IMR-90 (cell line): ENCODE measurements at regions not wholly inside any gene's neighbourhood (a gene's known extent, or its start where the extent isn't known, plus 50 kb on each side); places are given as distances from the start of the nearest gene placed in this dataset.

Source experiments
- ATAC-seq: fragments of 200-7000 bp; cut with Tn5 transposase; 2 replicates; pipeline ENCODE4 v1.9.1; 2020; ENCODE audit warnings: low read depth, mild to moderate bottlenecking, moderate library complexity
- BruUV-seq: library from RNA; stranded (reverse); fragments of 400-500 nt; replicated peaks from 2 replicates; lab custom pipeline; 2021; lab: Mats Ljungman, UMichigan
- CTCF ChIA-PET: fragments of 300-600 bp; formaldehyde crosslinking; extraction: SDS; loops from one replicate; lab custom pipeline; 2021; ENCODE audit warnings: antibody characterized with exemption; lab: Yijun Ruan, JAX
- POLR2A ChIA-PET: fragments of 300-600 bp; sonication (Branson Sonifier 250); formaldehyde crosslinking; loops from one replicate; lab custom pipeline; 2022; ENCODE audit warnings: antibody characterized with exemption; ENCODE audit not compliant: unreplicated experiment; lab: Charles Lee
- DNase-seq: peaks from one replicate; pipeline ENCODE4 v3.0.0; 2013
- H2AFZ ChIP-seq: replicated peaks from 2 replicates; pipeline ENCODE3; 2013; ENCODE audit warnings: low read length, mild to moderate bottlenecking; ENCODE audit not compliant: poor library complexity
- H2AK5ac ChIP-seq: 2 replicates; pipeline ENCODE4 v1.6.1; 2013; ENCODE audit warnings: low read depth, low read length, inconsistent platforms
- H2AK9ac ChIP-seq: replicated peaks from 2 replicates; pipeline ENCODE3; 2013; ENCODE audit warnings: mild to moderate bottlenecking, low read depth, low read length, moderate library complexity; ENCODE audit not compliant: poor library complexity
- H2BK120ac ChIP-seq: 2 replicates; pipeline ENCODE4 v1.6.1; 2013; ENCODE audit warnings: low read depth, low read length, inconsistent platforms
- H2BK15ac ChIP-seq: 3 replicates; pipeline ENCODE4 v1.6.1; 2013; ENCODE audit warnings: low read depth, low read length, inconsistent platforms
- H2BK20ac ChIP-seq: 2 replicates; pipeline ENCODE4 v1.6.1; 2013; ENCODE audit warnings: low read depth, mild to moderate bottlenecking, inconsistent platforms, low read length, moderate library complexity
- H2BK5ac ChIP-seq: 2 replicates; pipeline ENCODE4 v1.6.1; 2013; ENCODE audit warnings: mild to moderate bottlenecking, low read depth, low read length, inconsistent platforms; ENCODE audit not compliant: poor library complexity, severe bottlenecking
- H3K14ac ChIP-seq: replicated peaks from 2 replicates; pipeline ENCODE4 v1.6.1; 2013; ENCODE audit warnings: low read depth, low read length, inconsistent platforms
- H3K18ac ChIP-seq: 2 replicates; pipeline ENCODE4 v1.6.1; 2013; ENCODE audit warnings: low read depth, low read length, control low read depth
- H3K23ac ChIP-seq: 2 replicates; pipeline ENCODE4 v1.6.1; 2013; ENCODE audit warnings: low read depth, low read length, inconsistent platforms
- H3K27ac ChIP-seq: 2 replicates; pipeline ENCODE4 v1.5.1; 2013; ENCODE audit warnings: mild to moderate bottlenecking, control low read depth, low read length; ENCODE audit not compliant: insufficient read depth
- H3K27me3 ChIP-seq: 2 replicates; pipeline ENCODE4 v1.6.1; 2013; ENCODE audit warnings: low read length; ENCODE audit not compliant: control insufficient read depth, insufficient read depth
- H3K36me3 ChIP-seq: 2 replicates; pipeline ENCODE4 v1.6.1; 2013; ENCODE audit warnings: low read length, mixed read lengths; ENCODE audit not compliant: control insufficient read depth, insufficient read depth
- H3K4ac ChIP-seq: 2 replicates; pipeline ENCODE4 v1.6.1; 2013; ENCODE audit warnings: low read depth, low read length, inconsistent platforms
- H3K4me1 ChIP-seq: 2 replicates; pipeline ENCODE4 v1.6.1; 2013; ENCODE audit warnings: low read length, mixed read lengths; ENCODE audit not compliant: control insufficient read depth, insufficient read depth
- H3K4me2 ChIP-seq: 2 replicates; pipeline ENCODE4 v1.6.1; 2013; ENCODE audit warnings: low read depth, mild to moderate bottlenecking, control low read depth, low read length, moderate library complexity
- H3K4me3 ChIP-seq: 2 replicates; pipeline ENCODE4 v1.5.1; 2013; ENCODE audit warnings: low read depth, mild to moderate bottlenecking, control low read depth, low read length, moderate library complexity; ENCODE audit not compliant: insufficient read depth
- H3K56ac ChIP-seq: 2 replicates; pipeline ENCODE4 v1.6.1; 2013; ENCODE audit warnings: low read length, inconsistent platforms; ENCODE audit not compliant: insufficient read depth; ENCODE audit errors: extremely low read depth
- H3K79me1 ChIP-seq, 2 experiments: 2 replicates each; pipeline ENCODE4 v1.6.1; 2013; ENCODE audit warnings: low read length in 2 of 2, inconsistent platforms in 1 of 2, low read depth in 1 of 2
- H3K9ac ChIP-seq: 2 replicates; pipeline ENCODE4 v1.6.1; 2013; ENCODE audit warnings: low read depth, low read length, control low read depth
- H3K9me1 ChIP-seq: 2 replicates; pipeline ENCODE4 v1.6.1; 2013; ENCODE audit warnings: low read length, inconsistent platforms; ENCODE audit not compliant: insufficient read depth
- H3K9me3 ChIP-seq: 2 replicates; pipeline ENCODE4 v1.6.1; 2013; ENCODE audit warnings: low read length; ENCODE audit not compliant: control insufficient read depth, insufficient read depth
- H4K20me1 ChIP-seq: 2 replicates; pipeline ENCODE4 v1.6.1; 2013; ENCODE audit warnings: low read length, inconsistent platforms; ENCODE audit not compliant: insufficient read depth
- H4K5ac ChIP-seq: 2 replicates; pipeline ENCODE4 v1.6.1; 2013; ENCODE audit warnings: mild to moderate bottlenecking, low read depth, low read length, control low read depth
- H4K8ac ChIP-seq, 2 experiments: 2 replicates each; pipeline ENCODE4 v1.6.1; 2013; ENCODE audit warnings: low read depth in 2 of 2, low read length in 2 of 2, control low read depth in 1 of 2, inconsistent platforms in 1 of 2
- H4K91ac ChIP-seq: 2 replicates; pipeline ENCODE4 v1.6.1; 2013; ENCODE audit warnings: low read depth, low read length, inconsistent platforms; ENCODE audit not compliant: insufficient read depth
- BHLHE40 ChIP-seq: fragments of 150-350 bp; IDR thresholded peaks from 2 replicates; pipeline ENCODE4 v1.6.1; 2016; ENCODE audit warnings: mild to moderate bottlenecking, low read depth, low read length
- CEBPB ChIP-seq: IDR thresholded peaks from 2 replicates; pipeline ENCODE4 v1.6.1; 2012; ENCODE audit warnings: low read depth, low read length, improper control_type of control experiment
- CHD1 ChIP-seq: IDR thresholded peaks from 2 replicates; pipeline ENCODE4 v1.6.1; 2012; ENCODE audit warnings: low read depth, low read length, improper control_type of control experiment
- CTCF ChIP-seq: conservative IDR thresholded peaks from 2 replicates; pipeline ENCODE4 v1.5.1; 2012; ENCODE audit warnings: mild to moderate bottlenecking, low read depth, low read length, improper control_type of control experiment
- ELK1 ChIP-seq: fragments of 150-350 bp; IDR thresholded peaks from 2 replicates; pipeline ENCODE4 v1.6.1; 2016; ENCODE audit warnings: low read depth, mild to moderate bottlenecking, low read length, moderate library complexity, borderline replicate concordance
- FOS ChIP-seq: fragments of 150-350 bp; IDR thresholded peaks from 2 replicates; pipeline ENCODE4 v1.6.1; 2016; ENCODE audit warnings: low read depth, low read length
- MAFK ChIP-seq: IDR thresholded peaks from 2 replicates; pipeline ENCODE4 v1.6.1; 2012; ENCODE audit warnings: low read depth, low read length, improper control_type of control experiment
- MAZ ChIP-seq: IDR thresholded peaks from 2 replicates; pipeline ENCODE4 v1.6.1; 2012; ENCODE audit warnings: low read depth, mild to moderate bottlenecking, low read length, improper control_type of control experiment, moderate library complexity, borderline replicate concordance
- MXI1 ChIP-seq: IDR thresholded peaks from 2 replicates; pipeline ENCODE4 v1.6.1; 2012; ENCODE audit warnings: low read depth, mild to moderate bottlenecking, low read length, moderate library complexity, borderline replicate concordance
- NFE2L2 ChIP-seq: fragments of 150-350 bp; IDR thresholded peaks from 2 replicates; pipeline ENCODE4 v1.6.1; 2016; ENCODE audit warnings: low read depth, mild to moderate bottlenecking, low read length
- POLR2A ChIP-seq: IDR thresholded peaks from 2 replicates; pipeline ENCODE4 v1.6.1; 2012; ENCODE audit warnings: mild to moderate bottlenecking, low read depth, low read length
- RAD21 ChIP-seq: IDR thresholded peaks from 2 replicates; pipeline ENCODE4 v1.6.1; 2012; ENCODE audit warnings: low read length, improper control_type of control experiment
- RCOR1 ChIP-seq: IDR thresholded peaks from 2 replicates; pipeline ENCODE4 v1.6.1; 2012; ENCODE audit warnings: mild to moderate bottlenecking, low read length, improper control_type of control experiment; ENCODE audit not compliant: insufficient replicate concordance
- RFX5 ChIP-seq: IDR thresholded peaks from 2 replicates; pipeline ENCODE4 v1.8.0; 2012; ENCODE audit warnings: low read depth, mild to moderate bottlenecking, low read length, moderate library complexity
- SMC3 ChIP-seq: fragments of 150-350 bp; IDR thresholded peaks from 2 replicates; pipeline ENCODE4 v1.6.1; 2016; ENCODE audit warnings: low read depth, mild to moderate bottlenecking, antibody characterized with exemption, low read length, moderate library complexity
- USF2 ChIP-seq: fragments of 150-350 bp; IDR thresholded peaks from 2 replicates; pipeline ENCODE4 v1.6.1; 2017; ENCODE audit warnings: mild to moderate bottlenecking, antibody characterized with exemption, low read length, low read depth
- dilution Hi-C: fragments of 300-500 bp; cut with HindIII; formaldehyde crosslinking; loops from one replicate; pipeline ENCODE4 v1.14.3; 2018; ENCODE audit warnings: low sequenced_read_pairs; ENCODE audit not compliant: unreplicated experiment
- in situ Hi-C: fragments of 300-500 bp; cut with MboI; formaldehyde crosslinking; loops from 3 replicates; pipeline ENCODE4 v1.14.3; 2019; ENCODE audit warnings: low sequenced_read_pairs, inconsistent platforms, mixed read lengths
- intact Hi-C: fragments of 100-400 bp; cut with micrococcal nuclease; formaldehyde crosslinking; loops from 2 replicates; pipeline ENCODE4 v1.10.0; 2022

- Histone ChIP-seq H2BK15ac (0 out of 3 replicates have a peak overlapping the region, but pooled peaks have one; percentile 31), H3K9me1 (no peaks in the 10 kb centered on the region), H4K5ac (no peak overlapping the region), H3K36me3 (no peaks in the 10 kb centered on the region), H3K18ac (no peak overlapping the region), H3K4me2 (no peak overlapping the region), H4K20me1 (no peaks in the 10 kb centered on the region), H2AK5ac (no peak overlapping the region), H3K4ac (no peak overlapping the region), H2AFZ (no peak overlapping the region), H3K9ac (no peak overlapping the region), H3K4me1 (peaks cover 8% of the 10 kb centered on the region; the same call in 1 of the 2 replicates), H3K56ac (no peak overlapping the region), H4K91ac (no peak overlapping the region), H3K23ac (no peak overlapping the region), H2BK5ac (no peak overlapping the region), H3K14ac (no peak overlapping the region), H3K27ac (no peak overlapping the region), H3K79me1 (no peaks in the 10 kb centered on the region), H2AK9ac (no peak overlapping the region), H2BK20ac (peak overlapping the region; percentile 90; the same call in 1 of the 2 replicates), H3K27me3 (no peaks in the 10 kb centered on the region), H3K4me3 (no peak overlapping the region), H2BK120ac (no peak overlapping the region), H3K9me3 (peaks cover 4% of the 10 kb centered on the region; the same call in 1 of the 2 replicates), H4K8ac (no peak overlapping the region)
- POLR2A ChIA-PET: no interaction called here
- TF ChIP-seq POLR2A (no peak), RAD21 (no peak), NFE2L2 (no peak), RFX5 (no peak), RCOR1 (no peak), ELK1 (no peak), FOS (no peak), SMC3 (no peak), CTCF (no peak), MAFK (no peak), USF2 (no peak), MAZ (no peak), CEBPB (no peak), MXI1 (no peak), BHLHE40 (no peak), CHD1 (no peak)
- DNase-seq (peak; percentile 36), ATAC-seq (no peak)
- dilution Hi-C loops (no loop called here), intact Hi-C loops (no loop called here), in situ Hi-C loops (no loop called here)
- no TSS peak for BruUV-seq
- CTCF ChIA-PET: no interaction called here
Observed at GRCh38 chr2:160612266-160612856, 118.8 kb upstream of the RBMS1 start.
